Neural progenitor cell (in vitro differentiated cells): ENCODE measurements at regions not wholly inside any gene's neighbourhood (a gene's known extent, or its start where the extent isn't known, plus 50 kb on each side); places are given as distances from the start of the nearest gene placed in this dataset.

Experiments used
- EZH2 ChIP-seq: fragments of 200-600 bp; sonication (generic); IDR thresholded peaks from 2 replicates; pipeline ENCODE4 v1.6.1; 2017; ENCODE audit warnings: antibody characterized with exemption, mild to moderate bottlenecking, moderate library complexity
- TF ChIP-seq, protein P1 (sequence below): fragments of 200-600 bp; sonication (generic); IDR thresholded peaks from 2 replicates; pipeline ENCODE4 v1.5.1; 2017; ENCODE audit warnings: antibody characterized with exemption, mild to moderate bottlenecking

DNA sequence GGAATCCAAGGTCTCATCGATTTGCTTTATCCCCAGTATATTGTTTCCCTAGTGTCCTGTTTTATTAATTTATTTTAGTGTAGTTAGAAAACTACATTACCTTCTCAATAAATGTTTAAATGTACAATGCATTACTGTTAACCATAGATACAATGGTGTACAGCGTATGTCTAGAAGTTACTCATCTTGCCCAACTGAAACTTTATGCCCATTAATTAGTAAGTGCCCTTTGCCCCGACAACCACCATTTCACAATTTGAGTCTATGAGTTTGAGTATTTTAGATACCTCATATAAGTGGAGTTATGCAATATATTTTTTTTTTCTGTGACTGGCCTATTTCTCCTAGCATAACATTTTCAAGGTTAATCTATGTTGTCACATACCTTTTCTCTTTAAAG lies 1343.0 kb upstream of the SLC39A10 start:
- TF ChIP-seq, protein P1, sequence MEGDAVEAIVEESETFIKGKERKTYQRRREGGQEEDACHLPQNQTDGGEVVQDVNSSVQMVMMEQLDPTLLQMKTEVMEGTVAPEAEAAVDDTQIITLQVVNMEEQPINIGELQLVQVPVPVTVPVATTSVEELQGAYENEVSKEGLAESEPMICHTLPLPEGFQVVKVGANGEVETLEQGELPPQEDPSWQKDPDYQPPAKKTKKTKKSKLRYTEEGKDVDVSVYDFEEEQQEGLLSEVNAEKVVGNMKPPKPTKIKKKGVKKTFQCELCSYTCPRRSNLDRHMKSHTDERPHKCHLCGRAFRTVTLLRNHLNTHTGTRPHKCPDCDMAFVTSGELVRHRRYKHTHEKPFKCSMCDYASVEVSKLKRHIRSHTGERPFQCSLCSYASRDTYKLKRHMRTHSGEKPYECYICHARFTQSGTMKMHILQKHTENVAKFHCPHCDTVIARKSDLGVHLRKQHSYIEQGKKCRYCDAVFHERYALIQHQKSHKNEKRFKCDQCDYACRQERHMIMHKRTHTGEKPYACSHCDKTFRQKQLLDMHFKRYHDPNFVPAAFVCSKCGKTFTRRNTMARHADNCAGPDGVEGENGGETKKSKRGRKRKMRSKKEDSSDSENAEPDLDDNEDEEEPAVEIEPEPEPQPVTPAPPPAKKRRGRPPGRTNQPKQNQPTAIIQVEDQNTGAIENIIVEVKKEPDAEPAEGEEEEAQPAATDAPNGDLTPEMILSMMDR: no peak
- TF ChIP-seq EZH2: no peak
